Testis (tissue), 2 donors: ENCODE measurements at regions not wholly inside any gene's neighbourhood (a gene's known extent, or its start where the extent isn't known, plus 50 kb on each side); places are given as distances from the start of the nearest gene placed in this dataset.

ENCODE experiments used
- POLR2A ChIP-seq: fragments of 450-650 bp; IDR thresholded peaks from one replicate; pipeline ENCODE4 v1.6.1; 2017; ENCODE audit warnings: antibody characterized with exemption, mild to moderate bottlenecking, moderate library complexity
- TF ChIP-seq, protein P1 (sequence below), 3 experiments: fragments of 450-650 bp in 2 of 3; fragments of 200-600 bp in 1 of 3; sonication (generic) in 1 of 3; IDR thresholded peaks; one replicate each; pipeline ENCODE4 v1.5.1; 2016 to 2019; ENCODE audit warnings: antibody characterized with exemption in 3 of 3, mild to moderate bottlenecking in 2 of 3, moderate library complexity in 1 of 3

DNA sequence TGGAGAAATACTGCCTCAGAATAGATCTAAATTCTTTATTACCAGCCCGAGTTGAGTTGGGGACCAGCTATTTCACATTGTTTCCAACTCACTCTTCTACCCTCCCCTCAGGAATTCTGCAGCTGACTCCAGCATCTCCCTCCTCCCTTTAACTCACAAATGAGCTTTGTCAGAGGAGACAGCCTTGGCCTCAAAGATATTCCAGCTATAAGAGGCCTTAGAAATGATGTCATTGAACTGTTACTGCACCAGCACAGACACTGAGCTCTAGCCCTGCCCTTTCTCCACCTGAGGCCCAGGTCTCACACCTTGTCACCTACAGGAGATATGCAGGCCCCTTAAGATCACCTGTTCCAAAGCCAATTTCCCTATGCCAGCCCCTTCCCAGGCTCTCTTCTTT, 78.4 kb upstream of the ATP10B start:
- TF ChIP-seq, protein P1, sequence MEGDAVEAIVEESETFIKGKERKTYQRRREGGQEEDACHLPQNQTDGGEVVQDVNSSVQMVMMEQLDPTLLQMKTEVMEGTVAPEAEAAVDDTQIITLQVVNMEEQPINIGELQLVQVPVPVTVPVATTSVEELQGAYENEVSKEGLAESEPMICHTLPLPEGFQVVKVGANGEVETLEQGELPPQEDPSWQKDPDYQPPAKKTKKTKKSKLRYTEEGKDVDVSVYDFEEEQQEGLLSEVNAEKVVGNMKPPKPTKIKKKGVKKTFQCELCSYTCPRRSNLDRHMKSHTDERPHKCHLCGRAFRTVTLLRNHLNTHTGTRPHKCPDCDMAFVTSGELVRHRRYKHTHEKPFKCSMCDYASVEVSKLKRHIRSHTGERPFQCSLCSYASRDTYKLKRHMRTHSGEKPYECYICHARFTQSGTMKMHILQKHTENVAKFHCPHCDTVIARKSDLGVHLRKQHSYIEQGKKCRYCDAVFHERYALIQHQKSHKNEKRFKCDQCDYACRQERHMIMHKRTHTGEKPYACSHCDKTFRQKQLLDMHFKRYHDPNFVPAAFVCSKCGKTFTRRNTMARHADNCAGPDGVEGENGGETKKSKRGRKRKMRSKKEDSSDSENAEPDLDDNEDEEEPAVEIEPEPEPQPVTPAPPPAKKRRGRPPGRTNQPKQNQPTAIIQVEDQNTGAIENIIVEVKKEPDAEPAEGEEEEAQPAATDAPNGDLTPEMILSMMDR (IDR thresholded peaks at IDR 0.05), result no peak
- TF ChIP-seq POLR2A, result no peak
